ENCODE measurements at regions not wholly inside any gene's neighbourhood (a gene's known extent, or its start where the extent isn't known, plus 50 kb on each side); places are given as distances from the start of the nearest gene placed in this dataset.
"Not testable (repeated sequence)": the region's sequence is repeated elsewhere in the genome, so short reads cannot be mapped to it uniquely, and the experiment has no call there.

GRCh38 chr2:203629699-203630098 is 76.7 kb upstream of the CD28 start:
- no peak for DNase-seq (ENCODE audit: low read depth)

GRCh38 chr2:203631068-203631757 is 75.2 kb upstream of the CD28 start:
- no peak for DNase-seq (ENCODE audit: low read depth)

- DNase-seq (ENCODE audit: low read depth): no peak
Observed at GRCh38 chr2:203636588-203637470, 69.6 kb upstream of the CD28 start.

GRCh38 chr2:203637471-203638167 is 68.8 kb upstream of the CD28 start:
- peak; percentile 28 for DNase-seq (ENCODE audit: low read depth)

- not testable (repeated sequence) for DNase-seq (ENCODE audit: low read depth)
Observed at GRCh38 chr2:203641865-203642264, 64.6 kb upstream of the CD28 start.

GRCh38 chr2:203642841-203643240 is 63.6 kb upstream of the CD28 start:
- DNase-seq (ENCODE audit: low read depth): not testable (repeated sequence)

- DNase-seq (ENCODE audit: low read depth): no peak
Observed at GRCh38 chr2:203645831-203646230, 60.6 kb upstream of the CD28 start.

- DNase-seq (ENCODE audit: low read depth): no peak
Observed at GRCh38 chr2:203646266-203646864, 60.1 kb upstream of the CD28 start.

- no peak for DNase-seq (ENCODE audit: low read depth)
Observed at GRCh38 chr2:203646961-203647360, 59.5 kb upstream of the CD28 start.

GRCh38 chr2:203647579-203647978 is 58.9 kb upstream of the CD28 start:
- DNase-seq (ENCODE audit: low read depth): no peak

GRCh38 chr2:203648273-203648672 is 58.2 kb upstream of the CD28 start:
- no peak for DNase-seq (ENCODE audit: low read depth)

- no peak for DNase-seq (ENCODE audit: low read depth)
Observed at GRCh38 chr2:203649176-203649814, 57.1 kb upstream of the CD28 start.

- DNase-seq (ENCODE audit: low read depth): peak; percentile 62
Observed at GRCh38 chr2:203650860-203651613, 55.4 kb upstream of the CD28 start.

- no peak for DNase-seq (ENCODE audit: low read depth)
Observed at GRCh38 chr2:203651621-203652020, 54.8 kb upstream of the CD28 start.

GRCh38 chr2:203654826-203655225 is 51.6 kb upstream of the CD28 start:
- DNase-seq (ENCODE audit: low read depth): no peak

GRCh38 chr2:203656522-203657287 is 49.7 kb upstream of the CD28 start:
- DNase-seq (ENCODE audit: low read depth): no peak

Data from HT1080 (cell line).